Suppressor macrophage (primary cell): ENCODE measurements at regions not wholly inside any gene's neighbourhood (a gene's known extent, or its start where the extent isn't known, plus 50 kb on each side); places are given as distances from the start of the nearest gene placed in this dataset.
A peak's percentile ranks its signal among the peaks of the same experiment; 100 is the strongest.
"Not testable (repeated sequence)": the region's sequence is repeated elsewhere in the genome, so short reads cannot be mapped to it uniquely, and the experiment has no call there.

Experiments
- DNase-seq, 4 experiments: peaks; one replicate each; pipeline ENCODE4 v3.0.0-alpha.2; 2020 to 2022

DNA sequence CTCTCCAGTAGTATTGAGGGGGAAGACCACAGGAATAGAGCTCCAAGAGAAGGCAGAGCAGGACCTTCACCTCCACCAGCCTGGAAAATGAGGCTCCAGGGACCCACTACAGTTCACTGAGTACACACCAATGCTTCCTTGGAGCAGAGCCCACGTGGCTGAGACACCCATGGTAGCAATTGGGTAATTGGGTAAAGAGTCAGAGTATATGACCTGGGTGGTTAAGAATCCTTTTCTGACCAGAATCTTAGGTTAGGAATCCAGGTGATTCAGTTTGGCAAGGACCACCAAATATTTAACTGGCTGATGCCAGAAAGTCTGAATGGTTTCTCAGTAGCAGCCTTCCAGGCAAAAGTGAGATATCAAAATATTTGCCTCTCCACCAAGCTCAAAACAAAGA is 107.7 kb downstream of the MDH1 start:
- no peak for DNase-seq

DNA sequence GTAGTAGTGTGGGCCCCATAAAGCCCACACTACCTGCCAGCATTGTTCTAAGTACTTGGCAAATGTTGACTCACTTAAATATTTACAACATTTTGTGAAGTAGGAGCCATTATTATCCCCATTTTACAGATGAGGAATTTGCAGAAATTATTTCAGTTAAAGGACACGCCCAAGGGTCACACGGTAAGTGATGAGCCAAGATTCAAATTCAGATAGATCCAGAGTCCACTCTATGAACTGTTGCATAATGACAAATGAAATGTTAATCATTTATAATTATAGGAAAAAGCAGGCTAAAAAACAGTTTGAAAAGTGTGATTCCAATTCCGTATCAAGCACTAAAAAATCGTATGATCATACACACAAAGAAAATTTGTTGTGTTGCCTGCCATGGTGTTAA is 108.4 kb downstream of the MDH1 start:
- DNase-seq = no peak

- peak; percentile 17 to 65 (median 43) for DNase-seq
Observed at GRCh38 chr2:63698786-63699548, 110.2 kb downstream of the MDH1 start.

- no peak for DNase-seq
Observed at GRCh38 chr2:63699549-63699839, 110.7 kb downstream of the MDH1 start.

DNA sequence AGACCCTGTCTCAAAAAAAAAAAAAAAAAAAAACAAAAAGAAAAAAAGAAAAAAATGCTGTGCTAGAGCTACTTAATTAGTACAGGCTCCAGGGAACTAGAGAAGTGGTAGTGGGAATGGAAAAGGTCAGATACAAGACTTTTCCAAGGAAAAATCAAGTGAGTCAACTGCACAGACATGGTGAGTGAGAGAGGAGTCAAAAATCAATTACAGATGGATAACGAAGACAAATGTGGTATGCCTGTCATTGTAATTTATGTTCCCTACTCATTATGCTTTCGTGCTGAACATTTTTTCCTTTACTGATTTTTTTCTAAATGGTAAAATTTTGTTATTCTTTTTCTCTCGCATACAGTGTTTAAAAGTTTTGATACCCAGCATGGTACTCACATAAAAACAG is 111.5 kb downstream of the MDH1 start:
- no peak for DNase-seq

- peak in 2 of 4 experiments; percentile 22 to 28 for DNase-seq
Observed at GRCh38 chr2:63701406-63701805, 112.6 kb downstream of the MDH1 start.

DNA sequence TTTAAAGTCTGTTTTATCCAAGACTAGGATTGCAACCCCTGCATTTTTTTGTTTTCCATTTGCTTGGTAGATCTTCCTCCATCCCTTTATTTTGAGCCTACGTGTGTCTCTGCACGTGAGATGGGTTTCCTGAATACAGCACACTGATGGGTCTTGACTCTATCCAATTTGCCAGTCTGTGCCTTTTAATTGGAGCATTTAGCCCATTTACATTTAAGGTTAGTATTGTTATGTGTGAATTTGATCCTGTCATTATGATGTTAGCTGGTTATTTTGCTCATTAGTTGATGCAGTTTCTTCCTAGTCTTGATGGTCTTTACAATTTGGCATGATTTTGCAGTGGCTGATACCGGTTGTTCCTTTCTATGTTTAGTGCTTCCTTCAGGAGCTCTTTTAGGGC is 117.3 kb downstream of the MDH1 start:
- not testable (repeated sequence) for DNase-seq

DNA sequence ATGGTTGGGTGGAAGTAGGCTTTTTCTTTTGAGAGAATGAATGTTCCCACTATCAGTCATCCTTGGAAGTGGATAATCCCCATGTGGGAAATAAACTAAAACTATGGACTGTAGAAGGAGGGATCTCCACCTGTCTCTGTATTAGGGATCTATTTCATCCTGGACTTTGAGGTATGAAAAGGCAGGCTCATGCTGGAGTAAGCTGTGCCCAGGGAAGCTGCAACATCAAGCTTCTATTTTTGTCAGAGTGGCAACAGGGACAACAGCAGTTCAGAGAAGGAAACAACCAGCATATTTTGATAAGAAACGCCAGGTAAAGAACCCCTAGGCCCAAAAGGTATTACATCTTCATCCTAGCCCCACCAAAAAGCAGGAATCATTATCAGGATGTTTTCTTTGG is 122.0 kb downstream of the MDH1 start:
- no peak for DNase-seq

DNA sequence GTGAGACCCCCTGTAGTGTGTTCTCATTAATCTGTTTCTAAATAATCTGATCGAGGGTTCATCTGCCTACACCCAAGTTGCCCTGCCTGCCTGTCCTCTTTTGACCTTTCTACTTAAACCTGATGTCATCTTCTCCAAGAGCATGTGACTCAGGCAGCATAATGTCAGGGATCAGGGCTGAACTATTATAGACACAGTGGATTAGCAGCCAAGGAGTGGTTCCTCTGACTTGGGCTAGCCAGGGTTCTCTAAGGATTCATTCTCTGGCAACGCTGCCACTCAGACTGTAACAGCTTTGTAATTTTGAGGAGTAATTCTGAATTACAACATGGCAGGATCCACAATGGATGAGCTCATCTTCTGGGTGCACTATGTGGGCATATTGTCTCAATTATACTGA is 124.0 kb downstream of the MDH1 start:
- DNase-seq = peak; percentile 14 to 44 (median 26)

- no peak for DNase-seq
Observed at GRCh38 chr2:63716146-63716545, 125.5 kb upstream of the UGP2 start.

GRCh38 chr2:63719052-63719451 is 122.6 kb upstream of the UGP2 start:
- DNase-seq = no peak

GRCh38 chr2:63721082-63721424 is 120.6 kb upstream of the UGP2 start:
- DNase-seq = no peak

DNA sequence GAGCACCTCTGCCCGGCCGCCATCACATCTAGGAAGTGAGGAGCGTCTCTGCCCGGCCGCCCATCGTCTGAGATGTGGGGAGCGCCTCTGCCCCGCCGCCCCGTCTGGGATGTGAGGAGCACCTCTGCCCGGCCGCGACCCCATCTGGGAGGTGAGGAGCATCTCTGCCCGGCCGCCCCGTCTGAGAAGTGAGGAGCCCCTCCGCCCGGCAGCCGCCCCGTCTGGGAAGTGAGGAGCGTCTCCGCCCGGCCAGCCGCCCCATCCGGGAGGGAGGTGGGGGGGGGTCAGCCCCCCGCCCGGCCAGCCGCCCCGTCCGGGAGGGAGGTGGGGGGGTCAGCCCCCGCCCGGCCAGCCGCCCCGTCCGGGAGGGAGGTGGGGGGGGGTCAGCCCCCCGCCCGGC is 119.4 kb upstream of the UGP2 start:
- DNase-seq = not testable (repeated sequence)

DNA sequence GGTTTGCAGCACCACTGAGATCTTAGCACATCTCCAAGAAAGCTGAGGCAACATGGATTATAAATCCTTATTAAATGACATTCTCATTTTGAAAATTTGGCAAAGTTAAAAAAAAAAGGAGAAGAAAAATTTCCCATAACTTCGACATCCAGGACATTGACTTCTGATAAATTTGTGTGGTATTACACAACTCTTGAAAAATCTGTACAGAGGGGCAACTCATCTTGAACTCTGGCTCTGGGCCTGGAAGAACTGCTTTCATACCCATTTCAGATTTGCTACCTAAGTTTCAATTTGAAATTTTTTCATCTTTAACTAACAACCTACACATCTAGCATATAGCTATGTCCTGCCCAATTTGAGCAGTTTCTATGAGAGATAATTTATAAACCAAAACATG is 118.0 kb upstream of the UGP2 start:
- no peak for DNase-seq

- DNase-seq = not testable (repeated sequence)
Observed at GRCh38 chr2:63725212-63725611, 116.5 kb upstream of the UGP2 start.

GRCh38 chr2:63729362-63729761 is 112.3 kb upstream of the UGP2 start:
- no peak for DNase-seq

- no peak for DNase-seq
Observed at GRCh38 chr2:63729831-63730230, 111.9 kb upstream of the UGP2 start.

- no peak for DNase-seq
Observed at GRCh38 chr2:63734510-63734909, 107.2 kb upstream of the UGP2 start.

DNA sequence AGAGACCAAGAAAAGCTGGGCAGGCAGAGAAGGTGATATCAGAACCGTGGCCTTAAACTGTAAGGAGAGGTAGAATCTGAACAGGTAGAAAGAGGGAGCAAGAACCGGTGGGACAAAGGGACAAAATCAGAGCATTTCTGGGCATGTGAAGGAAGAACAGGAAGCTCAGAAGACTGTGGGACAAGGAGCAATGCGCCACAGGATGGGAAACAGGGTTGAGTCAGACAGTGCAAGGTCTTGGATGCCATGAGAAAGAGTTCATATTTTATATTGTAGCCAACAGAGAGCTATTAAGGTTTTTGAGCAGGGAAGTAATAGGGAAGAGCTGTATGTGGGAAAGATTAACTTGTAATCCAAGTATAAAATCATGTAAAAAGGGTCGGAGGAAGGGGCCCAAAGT is 106.4 kb upstream of the UGP2 start:
- DNase-seq = no peak

GRCh38 chr2:63735931-63736330 is 105.8 kb upstream of the UGP2 start:
- DNase-seq = no peak

GRCh38 chr2:63736354-63736753 is 105.3 kb upstream of the UGP2 start:
- no peak for DNase-seq

- DNase-seq = no peak
Observed at GRCh38 chr2:63737081-63737751, 104.5 kb upstream of the UGP2 start.

- no peak for DNase-seq
Observed at GRCh38 chr2:63738019-63738418, 103.7 kb upstream of the UGP2 start.

DNA sequence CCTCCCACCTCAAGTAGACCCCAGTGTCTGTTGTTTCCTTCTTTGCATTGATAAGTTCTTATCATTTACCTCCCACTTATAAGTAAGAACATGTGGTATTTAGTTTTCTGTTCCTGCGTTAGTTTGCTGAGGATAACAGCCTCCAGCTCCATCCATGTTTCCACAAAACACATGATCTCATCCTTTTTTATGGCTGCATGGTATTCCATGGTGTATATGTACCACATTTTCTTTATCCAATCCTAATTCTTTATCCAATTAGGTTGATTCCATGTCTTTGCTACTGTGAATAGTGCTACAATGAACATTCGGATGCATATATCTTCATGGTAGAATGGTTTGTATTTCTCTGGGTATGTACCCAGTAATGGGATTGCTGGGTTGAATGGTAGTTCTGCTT is 102.5 kb upstream of the UGP2 start:
- DNase-seq = not testable (repeated sequence)

- DNase-seq = no peak
Observed at GRCh38 chr2:63740020-63740419, 101.7 kb upstream of the UGP2 start.
